K562 (cell line): ENCODE measurements at regions not wholly inside any gene's neighbourhood (a gene's known extent, or its start where the extent isn't known, plus 50 kb on each side); places are given as distances from the start of the nearest gene placed in this dataset.

Experiments
- ATAC-seq: fragments of 200-7000 bp; cut with Tn5 transposase; 3 replicates; pipeline ENCODE4 v1.9.1; 2020; ENCODE audit warnings: moderate library complexity
- BruUV-seq: library from RNA; stranded (reverse); fragments of 400-500 nt; replicated peaks from 2 replicates; lab custom pipeline; 2021; lab: Mats Ljungman, UMichigan
- CTCF ChIA-PET: fragments of 300-600 bp; formaldehyde crosslinking; extraction: SDS; loops from one replicate; lab custom pipeline; 2021; ENCODE audit warnings: low intra/inter-chr PET ratio; lab: Yijun Ruan, JAX
- POLR2A ChIA-PET: fragments of 300-600, 350-650 bp; sonication (Branson Sonifier 250); formaldehyde crosslinking; extraction: SDS; loops from one replicate; lab custom pipeline; 2021; ENCODE audit warnings: antibody characterized with exemption, inconsistent platforms; lab: Yijun Ruan, JAX
- DNase-seq, 4 experiments: peaks; one replicate each; pipeline versions ENCODE4 v3.0.0 to v3.0.0-alpha.2; 2011 to 2018; ENCODE audit warnings: low spot score in 3 of 4, mixed read lengths in 3 of 4; ENCODE audit errors: extremely low read depth in 1 of 4
- FAIRE-seq: peaks from 2 replicates; lab custom pipeline; 2011; peaks lifted over from hg19 to GRCh38; lab: Jason Lieb, UNC
- H2AFZ ChIP-seq: 2 replicates; pipeline ENCODE4 v1.6.0; 2011; ENCODE audit warnings: low read depth, low read length, control low read depth, inconsistent platforms
- H3K27ac ChIP-seq: fragments of 200-600 bp; 3 replicates; pipeline ENCODE4 v1.8.0; 2011; ENCODE audit warnings: low read depth, mild to moderate bottlenecking, control low read depth, inconsistent platforms, low read length, moderate library complexity, mixed read lengths; ENCODE audit errors: extremely low read depth
- H3K27me3 ChIP-seq, 2 experiments: fragments of 300-600 bp in 1 of 2; 2 replicates in 1 of 2; 3 replicates in 1 of 2; pipeline versions ENCODE4 v1.6.0 to v1.8.0; 2011; ENCODE audit warnings: inconsistent platforms in 2 of 2, low read length in 2 of 2, mild to moderate bottlenecking in 1 of 2, mixed read lengths in 1 of 2, moderate library complexity in 1 of 2; ENCODE audit not compliant: control insufficient read depth in 2 of 2, insufficient read depth in 2 of 2
- H3K36me3 ChIP-seq: fragments of 300-600 bp; 3 replicates; pipeline ENCODE4 v1.8.0; 2011; ENCODE audit warnings: mild to moderate bottlenecking, low read length, inconsistent platforms; ENCODE audit not compliant: control insufficient read depth, insufficient read depth
- H3K4me1 ChIP-seq, 2 experiments: fragments of 200-600 bp in 1 of 2; replicated peaks in 1 of 2; 2 replicates in 1 of 2; 3 replicates in 1 of 2; pipeline versions ENCODE4 v1.5.1 to v1.8.0; 2011; ENCODE audit warnings: inconsistent platforms in 2 of 2, low read length in 2 of 2, mild to moderate bottlenecking in 1 of 2, mixed read lengths in 1 of 2, moderate library complexity in 1 of 2; ENCODE audit not compliant: control insufficient read depth in 2 of 2, insufficient read depth in 2 of 2
- H3K4me2 ChIP-seq: 2 replicates; pipeline ENCODE4 v1.6.1; 2011; ENCODE audit warnings: low read length, control low read depth, inconsistent platforms, mixed read lengths; ENCODE audit not compliant: insufficient read depth
- H3K4me3 ChIP-seq: fragments of 200-600 bp; sonication (generic), shearing (Covaris generic); 2 replicates; pipeline ENCODE4 v1.5.1; 2016; ENCODE audit warnings: control low read depth, inconsistent platforms
- H3K79me2 ChIP-seq: fragments of 200-600 bp; 3 replicates; pipeline ENCODE4 v1.8.0; 2011; ENCODE audit warnings: low read length, inconsistent platforms; ENCODE audit not compliant: control insufficient read depth, insufficient read depth
- H3K9ac ChIP-seq, 2 experiments: 2 replicates each; pipeline versions ENCODE4 v1.6.0 to v1.6.1; 2011; ENCODE audit warnings: low read depth in 2 of 2, low read length in 2 of 2, control low read depth in 1 of 2, inconsistent platforms in 1 of 2, mild to moderate bottlenecking in 1 of 2, mixed read lengths in 1 of 2; ENCODE audit not compliant: insufficient read depth in 1 of 2
- H3K9me1 ChIP-seq: one replicate; pipeline ENCODE4 v1.6.0; 2011; ENCODE audit warnings: inconsistent platforms, mild to moderate bottlenecking, low read length, moderate library complexity; ENCODE audit not compliant: control insufficient read depth, insufficient read depth
- H3K9me3 ChIP-seq: replicated peaks from 2 replicates; pipeline ENCODE4 v1.5.1; 2011; ENCODE audit warnings: low read depth, low read length, inconsistent platforms; ENCODE audit not compliant: control insufficient read depth, insufficient read depth
- H4K20me1 ChIP-seq: replicated peaks from 2 replicates; pipeline ENCODE4 v1.6.1; 2011; ENCODE audit warnings: low read length, inconsistent platforms, mixed read lengths; ENCODE audit not compliant: control insufficient read depth, insufficient read depth
- ARID1B ChIP-seq: fragments of 450-650 bp; IDR thresholded peaks from 2 replicates; pipeline ENCODE4 v1.6.1; 2016; ENCODE audit warnings: antibody characterized with exemption, mild to moderate bottlenecking, inconsistent platforms
- ARID2 ChIP-seq: fragments of 450-650 bp; IDR thresholded peaks from 2 replicates; pipeline ENCODE4 v1.6.1; 2017; ENCODE audit warnings: antibody characterized with exemption, mild to moderate bottlenecking
- CBX1 ChIP-seq: sonication (generic); IDR thresholded peaks from 2 replicates; pipeline ENCODE4 v1.6.1; 2016; ENCODE audit warnings: antibody characterized with exemption, low read depth, mild to moderate bottlenecking
- FOS ChIP-seq: IDR thresholded peaks from 3 replicates; pipeline ENCODE4 v1.6.1; 2011; ENCODE audit not compliant: insufficient read length; ENCODE audit errors: extremely low read depth
- HNRNPLL ChIP-seq: fragments of 200-400 bp; formaldehyde crosslinking; IDR thresholded peaks from 2 replicates; pipeline ENCODE4 v1.6.1; 2017; ENCODE audit warnings: low read length, low read depth, mild to moderate bottlenecking; ENCODE audit not compliant: poor library complexity, severe bottlenecking
- KLF10 ChIP-seq: fragments of 250-450 bp; sonication (Bioruptor Pico); IDR thresholded peaks from 2 replicates; pipeline ENCODE4 v1.6.1; 2021; ENCODE audit warnings: matching md5 sums
- MXI1 ChIP-seq: IDR thresholded peaks from 2 replicates; pipeline ENCODE4 v1.6.1; 2011; ENCODE audit warnings: low read depth, mild to moderate bottlenecking, improper control_type of control experiment, low read length
- RAD21 ChIP-seq, 2 experiments: fragments of 250-450 bp in 1 of 2; fragments of 450-650 bp in 1 of 2; sonication (Bioruptor Pico) in 1 of 2; formaldehyde crosslinking in 1 of 2; IDR thresholded peaks in 1 of 2; conservative IDR thresholded peaks in 1 of 2; 2 replicates each; pipeline versions ENCODE4 v1.4.0 to v1.8.0; 2020 to 2022; ENCODE audit warnings: mild to moderate bottlenecking in 2 of 2, moderate library complexity in 1 of 2
- THAP7 ChIP-seq: fragments of 250-450 bp; sonication (Bioruptor Pico); IDR thresholded peaks from 2 replicates; pipeline ENCODE4 v1.5.0; 2021
- ZBTB26 ChIP-seq: fragments of 450-650 bp; formaldehyde crosslinking; IDR thresholded peaks from 2 replicates; pipeline ENCODE4 v1.4.0; 2022; ENCODE audit warnings: missing genetic modification characterization
- ZKSCAN3 ChIP-seq: fragments of 250-450 bp; sonication (Bioruptor Pico); IDR thresholded peaks from 2 replicates; pipeline ENCODE4 v1.4.0; 2020
- WGBS: fragments of 100-300 bp; shearing (Covaris generic); methylation state at CpG from one replicate; pipeline ENCODE4 v1.1.6; 2016; ENCODE audit warnings: low coverage, mixed read lengths; ENCODE audit not compliant: insufficient coverage; ENCODE audit errors: missing lambda C conversion rate; 5-methylcytosine and 5-hydroxymethylcytosine counted together
- in situ Hi-C: fragments of 300-500 bp; cut with MboI; formaldehyde crosslinking; loops from 4 replicates; pipeline ENCODE4 v1.15.0; 2018; ENCODE audit warnings: inconsistent platforms, mixed read lengths
- intact Hi-C: fragments of 100-400 bp; cut with micrococcal nuclease; formaldehyde crosslinking; loops from 2 replicates; pipeline ENCODE4 v1.14.2; 2022
- TF ChIP-seq, protein P1 (sequence below), 2 experiments: fragments of 450-650 bp in 1 of 2; sonication (generic) in 1 of 2; formaldehyde crosslinking in 1 of 2; IDR thresholded peaks in 1 of 2; conservative IDR thresholded peaks in 1 of 2; 2 replicates each; pipeline versions ENCODE4 v1.6.1 to v1.8.1; 2016 to 2023; ENCODE audit warnings: mild to moderate bottlenecking in 2 of 2, moderate library complexity in 2 of 2, inconsistent platforms in 1 of 2, missing genetic modification reagents in 1 of 2

DNA sequence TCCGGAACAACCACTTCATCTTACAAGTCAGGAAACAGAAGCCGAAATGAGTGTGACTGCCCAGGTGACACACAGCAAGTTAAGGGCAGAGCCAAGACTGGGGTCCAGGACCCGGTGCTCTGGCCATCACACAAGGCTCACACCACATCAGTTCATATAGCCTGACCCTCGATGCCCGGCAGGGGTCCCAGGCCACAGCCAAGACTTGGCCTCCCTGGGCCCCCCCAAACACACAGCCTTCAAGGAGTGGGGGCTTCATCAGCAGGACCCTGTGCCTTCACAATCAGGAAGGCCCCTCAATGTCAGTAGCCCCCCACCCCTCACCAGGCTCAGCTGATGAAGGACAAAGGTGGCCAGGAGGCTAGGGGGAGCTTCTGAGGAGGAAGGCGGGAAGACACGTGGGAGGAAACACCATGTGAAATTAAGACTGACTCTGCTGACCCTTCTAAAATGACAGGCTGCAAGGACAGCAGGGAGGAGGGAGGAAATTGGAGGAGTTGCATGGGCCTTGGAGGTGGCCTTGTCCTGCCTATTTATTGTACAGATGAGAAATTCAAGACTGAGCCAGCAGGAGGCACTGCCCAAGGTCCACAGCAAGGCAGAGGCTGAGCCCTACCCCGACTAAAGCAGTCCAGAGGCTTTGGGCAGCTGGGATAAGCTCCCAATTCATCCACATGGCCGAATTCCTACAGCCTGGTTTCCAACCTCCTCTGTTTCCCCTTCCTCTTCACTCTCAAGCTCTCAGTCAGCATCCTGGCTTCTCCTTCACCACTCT, 216.1 kb upstream of the ZMIZ1 start:
- POLR2A ChIA-PET = interaction anchor here (0.6 to 1.1 kb wide), 6 partner anchors 121 to 612 kb away, joined by 3 to 4 read pairs (median 4); no protein-coding TSS in a partner anchor
- Histone ChIP-seq H3K4me2 (no peak overlapping the region), H3K27ac (no peak overlapping the region), H3K36me3 (no peaks in the 10 kb centered on the region), H3K27me3 (peaks cover 7 to 43% of the 10 kb centered on the region in 2 experiments; a peak in 3 of 5 replicates), H3K9me1 (no peaks in the 10 kb centered on the region), H3K4me3 (no peak overlapping the region), H3K9ac (no peak overlapping the region), H3K4me1 (no peaks in the 10 kb centered on the region), H4K20me1 (no peaks in the 10 kb centered on the region; the same call in 1 of the 2 replicates), H2AFZ (no peak overlapping the region), H3K9me3 (no peaks in the 10 kb centered on the region), H3K79me2 (no peaks in the 10 kb centered on the region)
- intact Hi-C loops (loop anchor here (10.0 kb wide), 1 partner anchor 342 kb away; no protein-coding TSS in a partner anchor), in situ Hi-C loops (no loop called here)
- FAIRE-seq = peak; percentile 73
- ATAC-seq = peak; percentile 88
- CTCF ChIA-PET = no interaction called here
- WGBS = 2% methylated on average over 9 of the region's 9 CpGs
- no TSS peak for BruUV-seq
- peak; percentile 38 to 41 (median 38) for DNase-seq
- TF ChIP-seq ARID1B (no peak), THAP7 (CRISPR knock-in tag) (no peak), ZKSCAN3 (CRISPR knock-in tag) (no peak), KLF10 (CRISPR knock-in tag) (no peak), ARID2 (no peak), HNRNPLL (no peak), RAD21 (CRISPR knock-in tag; conservative IDR thresholded peaks at IDR 0.05 in 1 of 2, IDR thresholded peaks at IDR 0.05 in 1 of 2) (peak; percentile 28 to 55; a peak in 2 of 4 replicates), ZBTB26 (no peak), FOS (no peak), MXI1 (no peak), CBX1 (no peak)
- TF ChIP-seq, protein P1, sequence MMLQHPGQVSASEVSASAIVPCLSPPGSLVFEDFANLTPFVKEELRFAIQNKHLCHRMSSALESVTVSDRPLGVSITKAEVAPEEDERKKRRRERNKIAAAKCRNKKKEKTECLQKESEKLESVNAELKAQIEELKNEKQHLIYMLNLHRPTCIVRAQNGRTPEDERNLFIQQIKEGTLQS (IDR thresholded peaks at IDR 0.05) = no peak
- TF ChIP-seq, protein P1 (CRISPR knock-in tag; conservative IDR thresholded peaks at IDR 0.05) = no peak
